DOHH2 (cell line): ENCODE measurements at regions not wholly inside any gene's neighbourhood (a gene's known extent, or its start where the extent isn't known, plus 50 kb on each side); places are given as distances from the start of the nearest gene placed in this dataset.

Experiments used
- H3F3A ChIP-seq: fragments of 200-600 bp; sonication (generic), shearing (Covaris generic); 2 replicates; pipeline ENCODE4 v1.6.0; 2016; ENCODE audit warnings: antibody characterized with exemption, mild to moderate bottlenecking; ENCODE audit not compliant: control insufficient read depth, insufficient read depth
- H3K27ac ChIP-seq: fragments of 200-600 bp; sonication (generic); 2 replicates; pipeline ENCODE4 v1.5.1; 2014; ENCODE audit warnings: low read depth, mild to moderate bottlenecking, low read length, moderate library complexity
- H3K27me3 ChIP-seq: fragments of 200-600 bp; sonication (generic); 2 replicates; pipeline ENCODE4 v1.6.1; 2014; ENCODE audit warnings: mild to moderate bottlenecking, low read length, mixed read lengths; ENCODE audit not compliant: control insufficient read depth
- H3K36me3 ChIP-seq: fragments of 200-600 bp; sonication (generic); 2 replicates; pipeline ENCODE4 v1.6.1; 2014; ENCODE audit warnings: mild to moderate bottlenecking, low read length, moderate library complexity, mixed read lengths; ENCODE audit not compliant: control insufficient read depth
- H3K4me1 ChIP-seq: fragments of 200-600 bp; sonication (generic); 2 replicates; pipeline ENCODE4 v1.6.1; 2014; ENCODE audit warnings: mild to moderate bottlenecking, low read length, mixed read lengths; ENCODE audit not compliant: control insufficient read depth
- H3K4me2 ChIP-seq: fragments of 200-600 bp; sonication (generic); 2 replicates; pipeline ENCODE4 v1.6.0; 2014; ENCODE audit warnings: mild to moderate bottlenecking, low read length, moderate library complexity
- H3K4me3 ChIP-seq: fragments of 200-600 bp; sonication (generic); 2 replicates; pipeline ENCODE4 v1.5.1; 2014; ENCODE audit warnings: mild to moderate bottlenecking, low read length, mixed read lengths
- H3K79me2 ChIP-seq: fragments of 200-600 bp; sonication (generic); 2 replicates; pipeline ENCODE4 v1.6.1; 2014; ENCODE audit warnings: mild to moderate bottlenecking, low read length, mixed read lengths; ENCODE audit not compliant: control insufficient read depth
- H3K9me2 ChIP-seq: fragments of 200-600 bp; sonication (generic); replicated peaks from 2 replicates; pipeline ENCODE4 v1.6.1; 2014; ENCODE audit warnings: mild to moderate bottlenecking, low read length, mixed read lengths; ENCODE audit not compliant: control insufficient read depth
- H3K9me3 ChIP-seq: fragments of 200-600 bp; sonication (generic); 2 replicates; pipeline ENCODE4 v1.6.1; 2014; ENCODE audit warnings: antibody characterized with exemption, low read length, mixed read lengths; ENCODE audit not compliant: control insufficient read depth, insufficient read depth
- H4K20me1 ChIP-seq: fragments of 200-600 bp; sonication (generic); 2 replicates; pipeline ENCODE4 v1.6.0; 2014; ENCODE audit warnings: low read depth, mild to moderate bottlenecking, antibody characterized with exemption, low read length, moderate library complexity; ENCODE audit not compliant: control insufficient read depth, insufficient read depth
- CTCF ChIP-seq: fragments of 200-600 bp; sonication (generic); IDR thresholded peaks from one replicate; pipeline ENCODE4 v1.5.1; 2014; ENCODE audit warnings: antibody characterized with exemption, mild to moderate bottlenecking, low read depth, low read length; ENCODE audit not compliant: poor library complexity, severe bottlenecking
- EZH2phosphoT487 ChIP-seq: fragments of 200-600 bp; sonication (generic); IDR thresholded peaks from 2 replicates; pipeline ENCODE4 v1.6.1; 2017; ENCODE audit warnings: borderline replicate concordance, mild to moderate bottlenecking, antibody characterized with exemption, low read length, moderate library complexity, mixed read lengths

- H3K79me2 ChIP-seq = no peaks in the 10 kb centered on the region
- no peak overlapping the region for H3K4me2 ChIP-seq
- H3K27ac ChIP-seq = no peak overlapping the region
- no peak overlapping the region for H3K4me3 ChIP-seq
- no peaks in the 10 kb centered on the region for H3K9me2 ChIP-seq
- H3K9me3 ChIP-seq = no peaks in the 10 kb centered on the region
- H3K36me3 ChIP-seq = no peaks in the 10 kb centered on the region
- TF ChIP-seq CTCF (no peak), EZH2phosphoT487 (no peak)
- H4K20me1 ChIP-seq = no peaks in the 10 kb centered on the region
- no peaks in the 10 kb centered on the region for H3K4me1 ChIP-seq
- no peaks in the 10 kb centered on the region for H3F3A ChIP-seq
- H3K27me3 ChIP-seq = peaks cover 4% of the 10 kb centered on the region
These were observed 117.5 kb downstream of the TM2D1 start for GRCh38 chr1:61607448-61607847.

- TF ChIP-seq EZH2phosphoT487 = no peak
- no peak for TF ChIP-seq CTCF
- Histone ChIP-seq H3K4me2 (no peak overlapping the region), H3K9me2 (no peaks in the 10 kb centered on the region), H3K9me3 (no peaks in the 10 kb centered on the region), H3K27me3 (peaks cover 4% of the 10 kb centered on the region), H3K4me3 (no peak overlapping the region), H3K79me2 (no peaks in the 10 kb centered on the region), H4K20me1 (no peaks in the 10 kb centered on the region), H3K36me3 (no peaks in the 10 kb centered on the region), H3K4me1 (no peaks in the 10 kb centered on the region), H3F3A (no peaks in the 10 kb centered on the region), H3K27ac (no peak overlapping the region)
These were observed 118.3 kb downstream of the TM2D1 start for GRCh38 chr1:61606448-61607312.

- H3K27me3 ChIP-seq = peaks cover 4% of the 10 kb centered on the region
These were observed 119.2 kb downstream of the TM2D1 start for GRCh38 chr1:61605607-61606321.

More at GRCh38 chr1:61605607-61606321, 119.2 kb downstream of the TM2D1 start:
- Histone ChIP-seq H4K20me1 (no peaks in the 10 kb centered on the region), H3K27ac (no peak overlapping the region), H3K9me2 (no peaks in the 10 kb centered on the region), H3K4me3 (no peak overlapping the region), H3K4me2 (no peak overlapping the region), H3K36me3 (no peaks in the 10 kb centered on the region), H3K4me1 (no peaks in the 10 kb centered on the region), H3K9me3 (no peaks in the 10 kb centered on the region), H3F3A (no peaks in the 10 kb centered on the region), H3K79me2 (no peaks in the 10 kb centered on the region)
- TF ChIP-seq CTCF (no peak), EZH2phosphoT487 (no peak)
